Bronchial epithelial cell (primary cell): ENCODE measurements at regions not wholly inside any gene's neighbourhood (a gene's known extent, or its start where the extent isn't known, plus 50 kb on each side); places are given as distances from the start of the nearest gene placed in this dataset.

Experiments used
- DNase-seq: peaks from one replicate; pipeline ENCODE4 v3.0.0-alpha.2; 2010; ENCODE audit warnings: low read depth
- FAIRE-seq: peaks from 2 replicates; lab custom pipeline; 2011; peaks lifted over from hg19 to GRCh38; lab: Jason Lieb, UNC
- H3K27me3 ChIP-seq: 2 replicates; pipeline ENCODE4 v1.5.1; 2011; ENCODE audit warnings: low read length; ENCODE audit not compliant: control insufficient read depth, insufficient read depth
- H3K36me3 ChIP-seq: 2 replicates; pipeline ENCODE4 v1.5.1; 2011; ENCODE audit warnings: low read length; ENCODE audit not compliant: control insufficient read depth, insufficient read depth
- H3K4me3 ChIP-seq: 2 replicates; pipeline ENCODE4 v1.5.1; 2011; ENCODE audit warnings: mild to moderate bottlenecking, low read depth, low read length, control low read depth
- CTCF ChIP-seq: IDR thresholded peaks from 2 replicates; pipeline ENCODE4 v1.5.1; 2011; ENCODE audit warnings: mild to moderate bottlenecking, moderate library complexity, low read length, control low read depth, inconsistent platforms; ENCODE audit not compliant: insufficient read depth, severe bottlenecking

- TF ChIP-seq CTCF = no peak
- H3K4me3 ChIP-seq = no peak overlapping the region
- H3K36me3 ChIP-seq = no peaks in the 10 kb centered on the region
- H3K27me3 ChIP-seq = no peaks in the 10 kb centered on the region
- FAIRE-seq = no peak
- no peak for DNase-seq
Observed at GRCh38 chr3:190772831-190773230, 89.7 kb downstream of the GMNC start.

DNA sequence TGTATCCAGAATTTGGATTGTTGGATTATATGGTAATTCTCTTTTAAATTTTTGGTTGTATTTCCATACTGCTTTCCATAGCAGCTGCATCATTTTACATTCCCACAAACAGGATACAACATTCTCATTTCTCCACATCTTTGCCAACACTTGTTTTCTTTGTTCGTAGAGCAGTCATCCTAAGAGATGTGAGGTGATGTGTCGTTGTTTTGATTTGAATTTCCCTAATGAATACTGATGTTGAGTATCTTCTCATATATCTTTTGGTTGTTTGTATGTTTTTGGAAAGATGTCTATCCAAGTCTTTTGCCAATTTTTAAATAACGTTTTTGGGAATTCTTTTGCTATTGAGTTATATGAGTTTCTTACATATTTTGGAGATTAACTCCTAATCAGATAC, 93.6 kb downstream of the GMNC start:
- FAIRE-seq (no peak), DNase-seq (no peak)
- no peaks in the 10 kb centered on the region for H3K27me3 ChIP-seq
- H3K36me3 ChIP-seq = no peaks in the 10 kb centered on the region
- no peak overlapping the region for H3K4me3 ChIP-seq
- no peak for TF ChIP-seq CTCF

- H3K36me3 ChIP-seq = no peaks in the 10 kb centered on the region
- no peak overlapping the region for H3K4me3 ChIP-seq
- FAIRE-seq (no peak), DNase-seq (no peak)
- TF ChIP-seq CTCF = no peak
- no peaks in the 10 kb centered on the region for H3K27me3 ChIP-seq
Observed at GRCh38 chr3:190767851-190768250, 94.6 kb downstream of the GMNC start.

DNA sequence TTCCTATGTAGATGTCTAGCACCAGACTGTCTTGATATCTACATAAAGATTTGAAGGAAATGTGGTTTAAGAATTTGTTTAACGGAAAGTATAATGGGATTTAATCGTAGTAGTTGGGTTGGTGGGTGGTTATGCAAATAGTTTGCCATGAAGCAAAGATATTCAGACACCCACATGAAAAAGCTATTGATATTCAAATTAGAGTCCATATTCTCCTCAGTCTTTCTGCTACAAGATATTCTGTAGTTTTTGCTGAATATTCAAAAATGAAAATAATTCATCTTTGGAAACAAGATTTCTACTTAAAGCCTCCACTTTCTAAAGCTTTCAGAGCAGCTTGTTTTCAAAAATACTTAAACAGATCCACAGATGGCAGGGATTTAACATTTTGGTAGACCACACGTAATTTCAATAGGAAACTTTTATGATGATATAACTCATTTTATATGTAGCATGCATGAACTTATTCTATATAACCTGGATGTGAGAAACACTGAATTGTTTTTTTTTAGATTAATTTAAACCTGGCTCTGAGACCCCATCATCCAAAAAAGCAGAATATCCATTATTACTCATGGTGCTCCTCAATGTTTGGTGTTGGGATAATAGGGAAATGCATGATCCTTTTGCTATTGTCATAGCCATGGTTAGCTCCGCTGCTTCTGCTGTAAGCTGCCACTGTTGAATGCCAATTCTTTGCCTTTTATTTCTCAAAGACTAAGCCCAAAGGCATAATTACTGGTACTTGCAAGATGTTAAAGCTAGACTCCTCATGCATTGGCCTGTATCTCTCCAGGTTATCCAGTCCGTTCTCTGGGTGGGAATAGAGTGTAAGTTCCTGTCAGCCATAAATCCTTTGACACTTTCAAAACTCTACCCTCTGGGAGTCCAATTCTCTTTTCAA, 98.0 kb downstream of the GMNC start:
- H3K27me3 ChIP-seq = no peaks in the 10 kb centered on the region
- TF ChIP-seq CTCF = no peak
- no peaks in the 10 kb centered on the region for H3K36me3 ChIP-seq
- DNase-seq = no peak
- no peak overlapping the region for H3K4me3 ChIP-seq
- FAIRE-seq = no peak

- FAIRE-seq (no peak), DNase-seq (no peak)
- Histone ChIP-seq H3K36me3 (no peaks in the 10 kb centered on the region), H3K4me3 (no peak overlapping the region), H3K27me3 (no peaks in the 10 kb centered on the region)
- TF ChIP-seq CTCF = no peak
Observed at GRCh38 chr3:190762801-190763200, 99.7 kb downstream of the GMNC start.
